CD4-positive, alpha-beta T cell treated with Interleukin-17A for 1 hour (primary cell): ENCODE measurements at regions not wholly inside any gene's neighbourhood (a gene's known extent, or its start where the extent isn't known, plus 50 kb on each side); places are given as distances from the start of the nearest gene placed in this dataset.
"Not testable (repeated sequence)": the region's sequence is repeated elsewhere in the genome, so short reads cannot be mapped to it uniquely, and the experiment has no call there.

Experiments
- DNase-seq: peaks from one replicate; pipeline ENCODE4 v3.0.0-alpha.2; 2020

GRCh38 chr4:13678186-13678924 is 50.8 kb upstream of the BOD1L1 start:
- DNase-seq, result no peak

- no peak for DNase-seq
These were observed 54.0 kb upstream of the BOD1L1 start for GRCh38 chr4:13681570-13681969.

- no peak for DNase-seq
These were observed 66.7 kb upstream of the BOD1L1 start for GRCh38 chr4:13694256-13694655.

GRCh38 chr4:13698296-13698695 is 70.8 kb upstream of the BOD1L1 start:
- DNase-seq, result no peak

- no peak for DNase-seq
These were observed 72.7 kb upstream of the BOD1L1 start for GRCh38 chr4:13700021-13700857.

- DNase-seq, result not testable (repeated sequence)
These were observed 73.3 kb upstream of the BOD1L1 start for GRCh38 chr4:13700858-13701140.

GRCh38 chr4:13701937-13702446 is 74.5 kb upstream of the BOD1L1 start:
- DNase-seq, result no peak

GRCh38 chr4:13703096-13703495 is 75.6 kb upstream of the BOD1L1 start:
- no peak for DNase-seq

- DNase-seq, result no peak
These were observed 76.5 kb upstream of the BOD1L1 start for GRCh38 chr4:13704035-13704434.

GRCh38 chr4:13704761-13705160 is 77.2 kb upstream of the BOD1L1 start:
- DNase-seq, result no peak

- DNase-seq, result no peak
These were observed 78.1 kb upstream of the BOD1L1 start for GRCh38 chr4:13705521-13706041.

GRCh38 chr4:13706120-13706519 is 78.6 kb upstream of the BOD1L1 start:
- DNase-seq, result no peak

- no peak for DNase-seq
These were observed 79.2 kb upstream of the BOD1L1 start for GRCh38 chr4:13706716-13707115.

- no peak for DNase-seq
These were observed 82.8 kb upstream of the BOD1L1 start for GRCh38 chr4:13710246-13710885.

GRCh38 chr4:13711233-13711785 is 83.8 kb upstream of the BOD1L1 start:
- DNase-seq, result no peak

- no peak for DNase-seq
These were observed 94.4 kb upstream of the BOD1L1 start for GRCh38 chr4:13721894-13722293.

- DNase-seq, result no peak
These were observed 95.1 kb upstream of the BOD1L1 start for GRCh38 chr4:13722649-13723048.

- no peak for DNase-seq
These were observed 101.2 kb upstream of the BOD1L1 start for GRCh38 chr4:13728761-13729160.

- no peak for DNase-seq
These were observed 103.5 kb upstream of the BOD1L1 start for GRCh38 chr4:13731019-13731418.

- DNase-seq, result no peak
These were observed 106.3 kb upstream of the BOD1L1 start for GRCh38 chr4:13733817-13734216.

GRCh38 chr4:13750594-13750993 is 123.1 kb upstream of the BOD1L1 start:
- DNase-seq, result no peak

- DNase-seq, result not testable (repeated sequence)
These were observed 134.1 kb upstream of the BOD1L1 start for GRCh38 chr4:13761581-13761980.

GRCh38 chr4:13762130-13762529 is 134.6 kb upstream of the BOD1L1 start:
- no peak for DNase-seq
